HG03064 (cell line): ENCODE measurements at regions not wholly inside any gene's neighbourhood (a gene's known extent, or its start where the extent isn't known, plus 50 kb on each side); places are given as distances from the start of the nearest gene placed in this dataset.

Experiments used
- ATAC-seq: cut with Tn5 transposase; IDR thresholded peaks from one replicate; pipeline ENCODE4 v1.9.1; 2021; ENCODE audit warnings: low read depth; ENCODE audit not compliant: unreplicated experiment

- ATAC-seq = no peak
Observed at GRCh38 chr18:27653247-27653646, 468.1 kb upstream of the CHST9 start.

DNA sequence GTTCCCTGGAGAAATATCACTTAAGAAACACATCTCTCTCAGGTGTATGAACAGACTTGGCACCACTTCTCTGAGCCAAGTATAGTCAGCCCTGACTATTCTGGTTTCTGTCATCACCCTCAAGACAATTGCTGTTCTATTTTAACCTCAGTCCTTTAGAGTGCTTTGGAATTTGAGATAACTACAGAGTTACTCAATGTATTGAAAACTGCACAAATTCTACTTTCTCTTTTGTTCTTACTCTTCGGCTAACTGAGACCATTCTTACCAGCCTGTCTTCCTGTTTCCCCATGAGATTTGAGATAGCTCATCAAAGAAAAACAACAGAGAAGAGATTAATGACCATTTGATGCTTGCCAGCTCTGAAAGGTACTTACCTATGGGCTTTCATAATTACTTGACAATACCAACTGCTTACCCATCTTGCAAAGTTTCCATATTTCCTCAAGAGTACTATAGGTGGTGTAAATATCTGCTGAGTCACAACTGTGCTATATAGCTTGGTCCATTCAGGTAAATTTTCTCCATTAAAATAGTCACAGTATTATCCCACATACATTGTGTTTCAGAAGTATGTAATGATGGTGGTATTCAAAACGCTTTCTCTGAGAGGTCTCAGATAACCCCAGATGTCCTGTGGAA lies 467.5 kb upstream of the CHST9 start:
- peak; percentile 57 for ATAC-seq

DNA sequence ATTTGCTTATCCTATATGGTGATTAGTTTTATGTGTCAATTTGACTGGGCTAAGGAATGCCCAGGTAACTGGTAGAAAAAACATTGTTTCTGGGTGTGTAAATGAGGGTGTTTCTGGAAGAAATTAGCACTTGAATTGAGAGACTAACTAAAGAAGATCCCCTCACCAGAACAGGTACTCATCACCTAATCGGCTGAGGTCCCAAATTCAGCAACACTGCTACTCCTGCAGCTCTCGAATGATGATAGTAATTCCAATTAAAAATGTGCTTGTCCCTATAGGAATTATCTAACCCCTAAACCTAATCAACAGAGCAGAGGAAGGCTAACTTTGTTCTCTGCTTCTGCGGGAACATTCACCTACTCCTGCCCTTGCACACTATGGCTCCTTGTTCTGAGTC lies 464.5 kb upstream of the CHST9 start:
- ATAC-seq = no peak

- ATAC-seq = no peak
Observed at GRCh38 chr18:27645929-27646328, 460.8 kb upstream of the CHST9 start.

DNA sequence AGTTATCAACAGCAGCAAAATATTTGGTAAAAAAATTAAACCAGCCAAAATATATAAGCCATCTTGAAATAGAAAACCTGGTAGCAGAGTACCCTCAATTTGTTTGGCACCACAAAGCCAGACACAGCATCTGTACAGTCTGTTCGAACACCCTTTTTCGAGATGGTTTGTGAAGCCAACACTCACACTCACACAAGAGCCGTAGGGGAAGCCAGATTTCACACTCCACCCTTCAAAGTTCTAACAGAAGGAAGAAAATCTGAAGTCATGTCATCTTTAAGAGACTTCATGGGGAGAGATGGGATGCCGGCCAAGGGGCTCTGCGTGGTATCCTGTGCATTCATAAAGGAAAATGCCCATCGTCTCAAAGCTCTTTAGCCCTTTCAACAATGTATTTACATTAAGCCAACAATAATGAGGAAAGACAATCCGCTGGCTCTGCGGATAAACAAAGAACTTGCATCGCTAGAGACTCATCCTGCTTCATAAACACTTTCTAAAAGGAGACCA lies 451.5 kb upstream of the CHST9 start:
- ATAC-seq = no peak

- no peak for ATAC-seq
Observed at GRCh38 chr18:27632706-27633105, 447.6 kb upstream of the CHST9 start.

DNA sequence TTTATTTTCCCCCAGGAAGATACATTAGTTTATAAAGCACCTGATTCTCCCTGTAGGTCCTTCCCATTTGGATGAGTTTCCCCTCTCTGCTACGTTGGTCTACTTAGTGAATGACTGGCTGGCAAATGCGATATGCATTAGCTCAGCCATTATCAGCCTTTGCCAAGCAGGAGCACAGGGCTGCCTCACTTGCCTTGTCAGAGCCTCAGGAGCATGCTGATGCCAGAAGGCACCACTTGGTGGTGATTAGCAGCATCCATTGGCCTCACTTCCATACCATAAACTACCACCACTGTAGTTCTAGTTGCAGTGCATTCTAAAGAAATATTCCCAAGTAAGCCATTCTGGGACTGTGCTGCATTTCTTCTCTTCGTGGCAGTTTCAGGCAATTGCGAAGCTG lies 442.8 kb upstream of the CHST9 start:
- ATAC-seq = no peak

DNA sequence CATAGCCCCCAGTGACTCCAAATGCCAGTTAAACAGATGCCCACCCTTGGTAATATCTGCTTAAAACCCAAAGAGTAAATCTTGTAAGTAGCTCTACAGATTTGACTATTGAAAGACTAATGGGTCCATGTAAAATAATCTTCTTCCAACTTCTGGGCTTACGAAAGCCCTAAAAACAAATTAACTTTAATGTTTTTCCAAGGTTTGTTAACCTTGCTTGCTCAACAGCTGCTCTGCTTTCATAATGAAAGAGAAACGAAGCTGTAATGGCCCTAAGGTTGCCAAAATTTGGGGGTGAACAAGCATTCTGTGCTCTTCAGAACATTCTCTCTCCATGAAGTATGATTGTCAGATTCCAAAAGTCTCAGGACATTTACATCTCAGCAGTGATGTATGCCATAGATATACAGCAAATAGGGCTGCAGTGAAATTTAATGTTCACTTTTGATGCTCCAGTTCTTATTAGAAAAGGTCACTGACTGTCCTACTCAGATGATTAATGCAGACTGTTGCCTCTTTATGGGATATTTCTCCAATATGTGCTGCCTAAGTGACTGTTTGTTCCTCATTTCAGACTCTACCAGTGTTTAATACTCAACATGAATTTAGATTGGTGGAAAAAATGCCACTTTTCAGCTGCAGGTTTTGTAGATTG lies 436.3 kb upstream of the CHST9 start:
- no peak for ATAC-seq

GRCh38 chr18:27619906-27620305 lies 434.8 kb upstream of the CHST9 start:
- no peak for ATAC-seq

- ATAC-seq = no peak
Observed at GRCh38 chr18:27619090-27619772, 434.1 kb upstream of the CHST9 start.

- ATAC-seq = no peak
Observed at GRCh38 chr18:27616324-27616723, 431.2 kb upstream of the CHST9 start.

DNA sequence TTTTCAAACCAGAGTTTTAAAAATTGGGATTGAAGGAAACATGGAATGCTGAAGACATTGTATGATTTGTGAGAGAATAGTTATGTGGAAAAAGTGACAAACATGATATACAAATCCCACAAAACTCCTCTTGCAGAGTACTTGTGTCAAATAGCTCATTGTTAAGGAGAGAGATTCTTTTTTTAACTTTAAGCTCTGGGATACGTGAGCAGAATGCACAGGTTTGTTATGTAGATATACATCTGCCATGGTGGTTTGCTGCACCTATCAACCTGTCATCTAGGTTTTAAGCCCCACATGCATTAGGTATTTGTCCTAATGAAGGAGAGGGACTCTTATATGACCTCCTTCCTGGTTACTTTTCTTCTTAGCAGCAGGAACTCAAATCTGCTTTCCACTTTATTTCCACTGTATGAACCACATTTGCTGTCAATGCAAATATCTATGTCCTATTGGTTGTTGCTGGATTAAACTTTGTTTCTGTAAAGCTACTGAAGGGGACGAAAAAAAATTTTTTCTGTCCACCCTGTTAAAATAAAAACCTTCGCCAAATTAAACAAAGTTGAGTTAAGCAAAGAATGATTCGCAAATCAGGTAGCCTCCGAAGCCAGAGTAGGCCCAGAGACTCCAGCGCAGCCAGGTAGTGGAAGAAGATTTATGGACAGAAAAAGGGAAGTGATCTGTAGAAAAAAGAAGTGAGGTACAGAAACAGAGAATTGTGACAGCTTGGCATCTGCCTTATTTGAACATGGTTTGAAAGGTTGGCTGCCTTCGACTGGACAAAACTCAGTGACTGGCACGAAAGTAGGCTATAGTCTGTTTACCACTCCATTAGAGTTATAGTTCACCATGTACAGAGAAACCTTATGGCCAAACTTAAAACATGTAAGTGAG lies 430.1 kb upstream of the CHST9 start:
- ATAC-seq = no peak

- no peak for ATAC-seq
Observed at GRCh38 chr18:27609221-27609620, 424.1 kb upstream of the CHST9 start.

DNA sequence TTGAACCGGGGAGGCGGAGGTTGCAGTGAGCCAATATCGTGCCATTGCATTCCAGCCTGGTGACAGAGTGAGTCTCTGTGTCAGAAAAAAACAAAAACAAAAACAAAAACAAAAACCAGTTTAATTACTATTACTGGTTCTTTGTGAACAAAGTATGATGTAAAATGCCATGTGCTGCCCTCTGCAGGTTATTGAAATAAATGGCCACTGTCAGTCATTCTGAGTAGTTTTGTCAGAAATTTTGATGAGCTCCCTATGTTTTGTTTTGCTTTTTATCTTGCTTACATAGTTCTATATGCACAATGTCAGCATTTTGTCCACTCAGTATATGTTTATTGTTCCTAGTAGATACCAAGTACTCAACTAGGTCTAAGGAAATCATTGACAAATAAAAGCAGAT lies 423.6 kb upstream of the CHST9 start:
- no peak for ATAC-seq

GRCh38 chr18:27608174-27608573 lies 423.1 kb upstream of the CHST9 start:
- ATAC-seq = no peak

- no peak for ATAC-seq
Observed at GRCh38 chr18:27606741-27607140, 421.6 kb upstream of the CHST9 start.

DNA sequence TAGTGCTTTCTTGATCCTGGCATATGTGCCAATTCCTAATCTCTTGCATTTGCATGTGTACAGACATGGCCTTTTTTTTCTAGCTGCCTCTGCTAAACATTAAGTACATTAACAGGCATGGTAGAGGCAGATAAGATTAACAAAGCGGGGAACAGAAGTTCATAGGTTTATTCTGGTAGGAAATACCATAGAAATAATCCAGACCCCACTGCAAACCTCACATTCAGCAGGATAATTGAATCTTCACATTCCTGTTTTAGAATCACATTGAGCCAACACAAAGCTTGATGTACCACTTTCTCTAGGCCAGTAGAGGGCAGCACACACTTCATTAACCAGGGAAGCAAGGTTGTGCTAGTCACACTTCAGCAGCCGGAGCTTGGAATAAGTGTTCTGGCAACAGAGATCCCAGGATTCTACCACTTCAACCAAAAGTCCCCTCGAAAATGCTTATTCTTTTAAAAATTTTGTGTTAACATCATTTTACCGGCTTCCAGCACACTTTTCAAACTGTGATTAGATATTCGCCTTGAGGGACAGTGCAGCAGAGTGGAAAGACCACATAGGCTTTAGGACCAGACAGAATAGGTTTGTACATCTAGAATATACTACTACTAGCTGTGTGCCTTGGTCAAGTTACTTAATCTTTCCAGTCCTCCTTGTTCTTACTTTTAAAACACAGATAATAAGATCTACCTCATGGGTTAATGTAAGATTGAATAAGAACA lies 420.2 kb upstream of the CHST9 start:
- peak; percentile 86 for ATAC-seq

DNA sequence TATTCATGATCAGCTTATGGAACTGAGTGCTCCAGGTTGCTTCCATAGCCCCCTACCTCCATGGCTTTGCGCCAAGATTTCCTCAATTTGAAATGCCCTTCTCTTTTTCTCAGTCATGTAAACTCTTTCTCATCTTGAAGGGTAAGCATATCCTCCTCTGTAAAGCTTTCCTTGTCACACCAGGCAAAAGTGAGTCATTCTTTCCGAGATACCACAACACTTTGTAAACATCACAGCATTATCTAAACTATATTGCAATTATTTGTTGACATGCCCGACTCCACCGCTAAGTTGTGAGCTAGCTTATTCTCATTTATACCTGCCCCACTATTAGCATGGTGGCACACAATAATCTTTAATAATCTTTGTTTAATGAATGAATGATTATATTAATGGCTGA lies 419.5 kb upstream of the CHST9 start:
- ATAC-seq = no peak

DNA sequence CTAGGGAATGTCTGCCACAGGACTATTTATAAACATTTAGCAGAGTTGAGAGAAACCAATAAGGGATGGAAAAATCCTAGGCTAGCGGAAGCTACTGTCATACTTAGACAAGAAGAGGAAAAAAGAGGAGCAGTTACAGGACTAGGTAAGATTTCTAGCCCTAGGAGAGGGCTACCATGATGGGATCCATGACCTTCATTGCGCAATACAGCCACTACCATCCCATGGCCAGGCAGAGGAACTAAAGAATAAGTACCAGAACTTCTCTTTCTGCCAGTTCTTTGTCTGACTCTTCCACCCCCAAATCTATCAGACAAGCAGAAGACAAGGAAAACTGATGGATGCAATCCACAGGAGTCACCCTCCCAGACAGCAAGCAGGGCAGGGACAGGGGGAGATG lies 417.0 kb upstream of the CHST9 start:
- ATAC-seq = no peak

DNA sequence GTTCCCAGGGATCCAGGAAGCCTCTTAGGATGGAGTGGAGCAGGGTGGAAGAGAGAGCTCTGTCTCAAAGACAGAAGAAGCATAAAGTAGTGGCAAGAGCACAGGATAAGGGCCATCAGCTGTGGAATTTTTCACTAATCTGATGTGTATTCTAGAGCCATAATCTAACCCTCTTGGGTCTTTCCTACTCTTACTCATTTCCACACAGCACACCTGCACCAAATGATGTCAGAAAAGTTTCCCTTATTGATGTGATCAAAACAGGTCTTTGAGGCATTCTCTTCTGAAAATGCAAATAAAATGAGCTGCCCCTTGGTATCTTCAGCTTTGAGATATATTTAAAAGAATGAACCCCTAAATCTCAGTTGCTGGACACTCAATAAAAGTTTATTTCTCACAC lies 415.1 kb upstream of the CHST9 start:
- ATAC-seq = no peak
